Coronary artery (tissue), 2 donors: ENCODE measurements at regions not wholly inside any gene's neighbourhood (a gene's known extent, or its start where the extent isn't known, plus 50 kb on each side); places are given as distances from the start of the nearest gene placed in this dataset.

ENCODE experiments used
- DNase-seq: peaks from one replicate; pipeline ENCODE4 v3.0.0-alpha.2; 2017; ENCODE audit warnings: low spot score
- H3K27ac ChIP-seq, 2 donors: fragments of 200-600 bp; sonication (generic); one replicate each; pipeline ENCODE4 v1.5.1; 2016 to 2019
- H3K4me3 ChIP-seq: fragments of 200-600 bp; sonication (generic); 2 replicates; pipeline ENCODE4 v1.5.1; 2016; ENCODE audit warnings: mild to moderate bottlenecking, moderate library complexity
- TF ChIP-seq, protein P1 (sequence below): fragments of 200-600 bp; sonication (generic); IDR thresholded peaks from one replicate; pipeline ENCODE4 v1.5.1; 2019; ENCODE audit warnings: antibody characterized with exemption

DNA sequence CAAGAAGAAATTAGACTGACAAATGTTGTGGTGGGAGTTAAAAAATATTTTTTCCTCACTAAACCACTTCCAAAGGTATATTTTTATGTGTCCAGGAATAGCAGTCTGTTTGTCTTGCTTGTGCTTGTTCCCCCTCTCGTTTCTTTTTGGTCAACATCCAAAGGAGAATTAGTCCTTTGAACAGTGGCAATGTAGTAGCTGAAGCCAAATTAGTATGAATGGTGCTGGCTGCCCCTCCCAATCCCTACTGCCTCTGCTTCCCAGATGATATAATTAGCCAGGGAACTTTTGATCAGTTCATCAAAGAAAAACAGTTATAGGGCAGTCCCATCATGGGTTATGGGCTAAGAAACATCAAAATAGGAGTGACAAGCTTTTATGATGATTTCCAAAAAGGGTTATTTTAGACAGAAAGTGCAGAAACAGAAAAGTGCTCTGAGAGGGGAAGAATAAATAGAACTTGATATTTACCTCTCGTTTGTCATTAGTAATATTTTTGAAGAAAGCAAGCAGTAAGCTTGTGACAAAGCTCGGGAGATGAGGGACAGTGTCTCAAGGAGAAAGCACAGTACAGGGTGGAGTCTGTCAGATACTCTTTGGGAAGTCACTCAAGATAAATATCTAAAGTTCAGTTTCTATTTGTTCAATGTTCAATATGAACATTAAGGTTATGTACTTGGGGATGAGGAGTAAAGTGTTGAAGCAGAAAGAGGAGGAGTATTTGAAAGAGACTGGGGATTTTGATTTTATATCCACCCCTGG is 239.1 kb downstream of the HLX start:
- TF ChIP-seq, protein P1, sequence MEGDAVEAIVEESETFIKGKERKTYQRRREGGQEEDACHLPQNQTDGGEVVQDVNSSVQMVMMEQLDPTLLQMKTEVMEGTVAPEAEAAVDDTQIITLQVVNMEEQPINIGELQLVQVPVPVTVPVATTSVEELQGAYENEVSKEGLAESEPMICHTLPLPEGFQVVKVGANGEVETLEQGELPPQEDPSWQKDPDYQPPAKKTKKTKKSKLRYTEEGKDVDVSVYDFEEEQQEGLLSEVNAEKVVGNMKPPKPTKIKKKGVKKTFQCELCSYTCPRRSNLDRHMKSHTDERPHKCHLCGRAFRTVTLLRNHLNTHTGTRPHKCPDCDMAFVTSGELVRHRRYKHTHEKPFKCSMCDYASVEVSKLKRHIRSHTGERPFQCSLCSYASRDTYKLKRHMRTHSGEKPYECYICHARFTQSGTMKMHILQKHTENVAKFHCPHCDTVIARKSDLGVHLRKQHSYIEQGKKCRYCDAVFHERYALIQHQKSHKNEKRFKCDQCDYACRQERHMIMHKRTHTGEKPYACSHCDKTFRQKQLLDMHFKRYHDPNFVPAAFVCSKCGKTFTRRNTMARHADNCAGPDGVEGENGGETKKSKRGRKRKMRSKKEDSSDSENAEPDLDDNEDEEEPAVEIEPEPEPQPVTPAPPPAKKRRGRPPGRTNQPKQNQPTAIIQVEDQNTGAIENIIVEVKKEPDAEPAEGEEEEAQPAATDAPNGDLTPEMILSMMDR: no peak
- Histone ChIP-seq H3K4me3 (no peak overlapping the region), H3K27ac (peak overlapping the region; percentile 24 to 58)
- DNase-seq: no peak

DNA sequence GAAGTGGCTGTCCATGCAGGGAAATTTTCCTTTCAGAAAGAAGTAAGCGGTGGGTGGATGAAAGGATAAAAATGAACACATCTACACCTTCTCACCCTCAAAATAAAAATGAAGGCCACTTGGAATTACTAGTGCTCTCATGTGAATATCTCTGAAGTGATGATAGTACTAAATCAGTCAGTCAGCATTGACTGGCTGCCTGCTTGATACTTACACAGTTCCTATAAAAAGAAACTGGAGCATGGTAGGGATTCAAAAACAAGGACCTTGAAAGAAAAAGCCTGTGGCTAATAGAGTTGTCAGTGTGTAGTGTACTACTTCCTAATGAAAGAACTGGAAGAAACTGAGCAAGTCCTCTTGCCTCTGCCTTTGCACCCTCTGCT is 239.7 kb downstream of the HLX start:
- TF ChIP-seq, protein P1: no peak
- no peak overlapping the region for H3K4me3 ChIP-seq
- no peak for DNase-seq
- H3K27ac ChIP-seq: peak overlapping the region; percentile 24 to 58

DNA sequence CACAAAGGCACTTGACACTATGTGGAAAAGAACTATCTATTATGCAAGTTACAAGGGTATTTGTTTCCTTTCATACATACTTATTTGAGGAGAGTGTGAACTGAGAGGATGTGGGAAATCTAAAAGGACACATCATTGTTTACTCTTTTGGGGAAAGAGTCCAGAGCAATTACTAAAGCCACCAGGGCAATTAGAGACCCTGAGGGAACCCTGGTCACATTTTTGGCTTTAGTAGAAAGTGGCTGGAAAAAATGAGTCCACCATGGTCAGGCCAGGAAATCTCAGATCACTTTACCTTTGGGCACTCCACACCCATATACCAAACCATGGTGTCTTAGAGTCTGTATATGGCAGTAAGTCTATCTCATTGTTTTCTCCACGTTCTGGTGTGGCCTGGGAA is 243.3 kb downstream of the HLX start:
- Histone ChIP-seq H3K4me3 (no peak overlapping the region), H3K27ac (no peak overlapping the region)
- TF ChIP-seq, protein P1: no peak
- no peak for DNase-seq

DNA sequence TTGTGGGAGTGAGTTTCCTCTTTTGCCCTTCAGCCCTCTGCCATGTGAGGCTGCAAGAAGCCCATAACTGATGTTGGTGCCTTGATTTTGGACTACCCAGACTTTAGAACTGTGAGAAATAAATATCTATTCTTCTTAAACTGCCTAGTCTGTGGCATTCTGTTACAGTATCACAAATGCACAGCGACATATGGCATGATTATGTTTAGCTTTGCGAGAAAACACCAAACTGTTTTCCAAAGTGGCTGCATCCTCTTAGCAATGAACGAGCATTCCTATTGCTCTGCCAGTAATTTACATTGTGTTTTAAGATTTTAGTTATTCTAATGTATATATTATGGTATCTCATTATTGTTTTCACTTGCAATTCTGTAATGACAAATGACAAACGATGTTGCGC is 246.7 kb downstream of the HLX start:
- DNase-seq: no peak
- Histone ChIP-seq H3K27ac (no peak overlapping the region), H3K4me3 (no peak overlapping the region)
- TF ChIP-seq, protein P1: no peak

DNA sequence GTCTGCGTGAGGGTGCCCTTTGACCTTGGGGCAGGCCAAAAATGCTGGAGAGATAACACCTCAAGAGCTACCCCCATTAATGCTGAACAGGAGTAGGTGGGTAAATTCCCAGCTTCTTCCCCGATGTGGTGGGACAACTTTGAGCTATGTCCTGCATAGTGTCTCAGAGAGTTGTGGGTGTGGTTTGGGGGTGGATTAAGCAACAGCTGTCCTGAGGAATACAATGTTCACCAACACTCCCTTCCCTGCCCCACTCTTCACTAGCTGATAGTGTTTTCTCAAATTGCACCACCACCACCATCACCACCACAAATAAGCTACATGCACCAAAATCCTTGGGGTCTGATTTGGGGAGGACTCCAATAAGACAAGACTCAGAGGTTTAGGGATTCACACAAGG is 258.4 kb downstream of the HLX start:
- Histone ChIP-seq H3K4me3 (no peak overlapping the region), H3K27ac (no peak overlapping the region)
- DNase-seq: no peak
- TF ChIP-seq, protein P1: no peak

DNA sequence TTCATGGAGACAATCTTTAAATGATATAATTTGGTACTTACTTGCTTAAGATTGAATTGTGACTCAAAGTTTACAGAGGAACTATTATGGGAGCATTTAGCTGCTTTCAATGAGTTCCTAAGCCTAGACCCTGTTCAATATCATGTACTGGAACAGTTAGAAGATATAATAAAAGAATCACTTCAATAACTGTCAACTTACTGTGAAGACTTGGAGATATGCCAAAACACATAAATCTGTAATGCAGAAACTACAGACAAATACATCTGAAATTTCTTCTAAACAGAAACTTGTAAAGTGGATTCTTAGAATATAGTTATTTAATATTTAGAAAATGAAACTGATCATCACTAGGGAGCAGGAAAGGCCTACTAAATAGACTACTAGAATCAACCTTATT is 259.3 kb downstream of the HLX start:
- TF ChIP-seq, protein P1: no peak
- H3K27ac ChIP-seq: no peak overlapping the region
- no peak for DNase-seq
- no peak overlapping the region for H3K4me3 ChIP-seq

DNA sequence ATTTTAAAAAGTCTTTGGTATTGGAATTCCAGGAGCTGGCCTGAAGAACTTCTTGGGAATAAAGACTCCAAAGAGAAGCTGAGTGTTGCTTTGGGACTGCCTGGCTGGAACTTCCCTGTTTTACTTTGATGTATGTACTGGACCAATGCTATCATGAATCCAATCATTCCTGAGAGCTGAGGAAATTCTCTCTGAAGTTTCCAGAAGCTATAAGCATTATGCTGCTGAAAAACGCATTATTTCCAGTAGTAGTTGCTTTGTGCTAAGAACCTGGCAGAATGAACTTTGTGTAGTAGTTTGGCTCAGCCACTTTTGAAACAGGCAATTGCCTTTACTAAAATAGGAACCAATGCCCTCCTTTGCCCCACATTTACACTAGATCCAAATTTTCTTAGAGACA is 260.7 kb downstream of the HLX start:
- DNase-seq: no peak
- H3K27ac ChIP-seq: no peak overlapping the region
- TF ChIP-seq, protein P1: no peak
- H3K4me3 ChIP-seq: no peak overlapping the region
